NCI-H1092 treated with DMSO at 0.1 percent for 48 hours (cell line): ENCODE measurements at regions not wholly inside any gene's neighbourhood (a gene's known extent, or its start where the extent isn't known, plus 50 kb on each side); places are given as distances from the start of the nearest gene placed in this dataset.

Experiments
- DNase-seq: peaks from one replicate; lab custom pipeline; 2025; lab: John Stamatoyannopoulos, UW

GRCh38 chr6:6376845-6377244, 56.4 kb upstream of the F13A1 start:
- DNase-seq = no peak

- DNase-seq = no peak
These were observed 57.2 kb upstream of the F13A1 start for GRCh38 chr6:6377621-6378020.

- no peak for DNase-seq
These were observed 59.1 kb upstream of the F13A1 start for GRCh38 chr6:6379573-6379972.

GRCh38 chr6:6384520-6384919, 64.1 kb upstream of the F13A1 start:
- DNase-seq = no peak

- DNase-seq = no peak
These were observed 65.5 kb upstream of the F13A1 start for GRCh38 chr6:6386010-6386409.

- no peak for DNase-seq
These were observed 70.6 kb upstream of the F13A1 start for GRCh38 chr6:6390849-6391602.

GRCh38 chr6:6392214-6393068, 72.0 kb upstream of the F13A1 start:
- DNase-seq = no peak

GRCh38 chr6:6393069-6393529, 72.6 kb upstream of the F13A1 start:
- no peak for DNase-seq

GRCh38 chr6:6395581-6396197, 75.2 kb upstream of the F13A1 start:
- DNase-seq = no peak

- no peak for DNase-seq
These were observed 77.4 kb upstream of the F13A1 start for GRCh38 chr6:6397842-6398241.

- no peak for DNase-seq
These were observed 79.1 kb upstream of the F13A1 start for GRCh38 chr6:6399568-6399967.

GRCh38 chr6:6401401-6401800, 80.9 kb upstream of the F13A1 start:
- DNase-seq = no peak

GRCh38 chr6:6402006-6402405, 81.5 kb upstream of the F13A1 start:
- DNase-seq = no peak

GRCh38 chr6:6402591-6402990, 82.1 kb upstream of the F13A1 start:
- no peak for DNase-seq

- no peak for DNase-seq
These were observed 84.6 kb upstream of the F13A1 start for GRCh38 chr6:6405031-6405430.

GRCh38 chr6:6405997-6406714, 85.7 kb upstream of the F13A1 start:
- DNase-seq = no peak

GRCh38 chr6:6406715-6407070, 86.2 kb upstream of the F13A1 start:
- DNase-seq = no peak

GRCh38 chr6:6407071-6407741, 86.7 kb upstream of the F13A1 start:
- no peak for DNase-seq

GRCh38 chr6:6409397-6410030, 89.1 kb upstream of the F13A1 start:
- DNase-seq = no peak

- no peak for DNase-seq
These were observed 90.7 kb upstream of the F13A1 start for GRCh38 chr6:6411115-6411514.

GRCh38 chr6:6412221-6412620, 91.8 kb upstream of the F13A1 start:
- no peak for DNase-seq
